H1 (cell line): ENCODE measurements at regions not wholly inside any gene's neighbourhood (a gene's known extent, or its start where the extent isn't known, plus 50 kb on each side); places are given as distances from the start of the nearest gene placed in this dataset.

Experiments used
- CTCF ChIA-PET: fragments of 300-600 bp; sonication (Branson Sonifier 250); formaldehyde crosslinking; loops from one replicate; lab custom pipeline; 2021; ENCODE audit not compliant: partially characterized antibody; lab: Charles Lee
- POLR2A ChIA-PET: fragments of 300-600 bp; sonication (Branson Sonifier 250); formaldehyde crosslinking; loops from one replicate; lab custom pipeline; 2021; ENCODE audit warnings: inconsistent platforms; ENCODE audit not compliant: partially characterized antibody; lab: Charles Lee
- DNase-seq, 2 experiments: peaks; one replicate each; pipeline versions ENCODE4 v3.0.0 to v3.0.0-alpha.2; 2010 to 2022; ENCODE audit warnings: low spot score in 2 of 2, low read depth in 1 of 2, mixed read lengths in 1 of 2
- FAIRE-seq: peaks from 2 replicates; lab custom pipeline; 2011; peaks lifted over from hg19 to GRCh38; lab: Jason Lieb, UNC
- H2AFZ ChIP-seq: 2 replicates; pipeline ENCODE4 v1.8.1; 2012; ENCODE audit warnings: low read length, inconsistent platforms
- H2AK5ac ChIP-seq: 2 replicates; pipeline ENCODE4 v1.6.1; 2013; ENCODE audit warnings: low read depth, low read length
- H2BK120ac ChIP-seq: replicated peaks from 2 replicates; pipeline ENCODE3; 2013; ENCODE audit warnings: low read depth, low read length, inconsistent platforms
- H2BK12ac ChIP-seq: 2 replicates; pipeline ENCODE4 v1.6.1; 2013; ENCODE audit warnings: low read depth, low read length
- H2BK15ac ChIP-seq: 2 replicates; pipeline ENCODE4 v1.6.1; 2013; ENCODE audit warnings: low read length
- H2BK20ac ChIP-seq: 2 replicates; pipeline ENCODE4 v1.6.1; 2013; ENCODE audit warnings: low read length
- H2BK5ac ChIP-seq: 2 replicates; pipeline ENCODE4 v1.6.1; 2013; ENCODE audit warnings: low read depth, low read length
- H3K14ac ChIP-seq: 2 replicates; pipeline ENCODE4 v1.6.1; 2013; ENCODE audit warnings: inconsistent platforms; ENCODE audit not compliant: insufficient read length
- H3K18ac ChIP-seq: 2 replicates; pipeline ENCODE4 v1.6.1; 2013; ENCODE audit warnings: low read length; ENCODE audit errors: extremely low read depth
- H3K23ac ChIP-seq: 2 replicates; pipeline ENCODE4 v1.6.1; 2013; ENCODE audit warnings: inconsistent platforms; ENCODE audit not compliant: insufficient read length
- H3K23me2 ChIP-seq: 2 replicates; pipeline ENCODE4 v1.6.1; 2013; ENCODE audit warnings: low read depth, low read length
- H3K27ac ChIP-seq: 2 replicates; pipeline ENCODE4 v1.6.1; 2011; ENCODE audit warnings: low read depth, low read length, inconsistent platforms
- H3K27me3 ChIP-seq, 4 experiments: replicated peaks in 1 of 4; 1 replicate in 1 of 4; 2 replicates in 3 of 4; pipeline versions ENCODE4 v1.6.1 to v1.8.1; 2011 to 2013; ENCODE audit warnings: low read length in 3 of 4, mild to moderate bottlenecking in 3 of 4, inconsistent platforms in 2 of 4, mixed read lengths in 2 of 4, moderate library complexity in 1 of 4; ENCODE audit not compliant: control insufficient read depth in 3 of 4, insufficient read depth in 3 of 4; ENCODE audit errors: extremely low read depth in 1 of 4
- H3K36me3 ChIP-seq, 4 experiments: 2 replicates each; pipeline versions ENCODE4 v1.6.1 to v1.8.1; 2011 to 2013; ENCODE audit warnings: mild to moderate bottlenecking in 4 of 4, low read length in 3 of 4, moderate library complexity in 2 of 4, control low read depth in 1 of 4, inconsistent platforms in 1 of 4; ENCODE audit not compliant: insufficient read depth in 4 of 4, control insufficient read depth in 2 of 4
- H3K4ac ChIP-seq: replicated peaks from 2 replicates; pipeline ENCODE3; 2013; ENCODE audit warnings: low read length, low read depth, mixed read lengths, inconsistent platforms; ENCODE audit not compliant: insufficient read length
- H3K4me1 ChIP-seq, 4 experiments: replicated peaks in 1 of 4; 1 replicate in 1 of 4; 2 replicates in 3 of 4; pipeline versions ENCODE4 v1.6.1 to v1.8.1; 2011 to 2013; ENCODE audit warnings: low read length in 3 of 4, inconsistent platforms in 2 of 4, mixed read lengths in 1 of 4; ENCODE audit not compliant: insufficient read depth in 4 of 4, control insufficient read depth in 3 of 4
- H3K4me2 ChIP-seq, 2 experiments: 2 replicates each; pipeline versions ENCODE4 v1.6.1 to v1.8.1; 2011 to 2013; ENCODE audit warnings: low read depth in 2 of 2, low read length in 2 of 2, control low read depth in 1 of 2, inconsistent platforms in 1 of 2, mild to moderate bottlenecking in 1 of 2; ENCODE audit not compliant: insufficient read depth in 1 of 2
- H3K4me3 ChIP-seq, 4 experiments: fragments of 200-600, 300-600 bp in 1 of 4; sonication (generic), shearing (Covaris generic), sonication (Bioruptor Twin) in 1 of 4; 2 replicates each; pipeline versions ENCODE4 v1.5.1 to v1.8.1; 2011 to 2016; ENCODE audit warnings: low read length in 4 of 4, low read depth in 3 of 4, control low read depth in 2 of 4, inconsistent platforms in 2 of 4, mild to moderate bottlenecking in 2 of 4, mixed read lengths in 1 of 4, moderate library complexity in 1 of 4; ENCODE audit not compliant: insufficient read depth in 2 of 4; ENCODE audit errors: extremely low read depth in 1 of 4
- H3K56ac ChIP-seq: replicated peaks from 2 replicates; pipeline ENCODE3; 2013; ENCODE audit warnings: low read depth, mild to moderate bottlenecking, mixed read lengths, low read length, inconsistent platforms; ENCODE audit not compliant: insufficient read length
- H3K79me1 ChIP-seq: 2 replicates; pipeline ENCODE4 v1.6.1; 2013; ENCODE audit warnings: low read depth, low read length, control low read depth
- H3K79me2 ChIP-seq, 2 experiments: 2 replicates each; pipeline versions ENCODE4 v1.6.1 to v1.8.1; 2012 to 2013; ENCODE audit warnings: low read length in 2 of 2, mild to moderate bottlenecking in 2 of 2, inconsistent platforms in 1 of 2; ENCODE audit not compliant: insufficient read depth in 2 of 2, control insufficient read depth in 1 of 2
- H3K9ac ChIP-seq, 4 experiments: replicated peaks in 1 of 4; 1 replicate in 1 of 4; 2 replicates in 3 of 4; pipeline versions ENCODE4 v1.6.1 to v1.8.1; 2011 to 2013; ENCODE audit warnings: low read depth in 3 of 4, low read length in 3 of 4, control low read depth in 2 of 4, mild to moderate bottlenecking in 2 of 4, moderate library complexity in 2 of 4, inconsistent platforms in 1 of 4; ENCODE audit errors: extremely low read depth in 1 of 4
- H3K9me3 ChIP-seq, 2 experiments: 2 replicates each; pipeline versions ENCODE4 v1.6.1 to v1.8.1; 2012 to 2013; ENCODE audit warnings: mild to moderate bottlenecking in 2 of 2, moderate library complexity in 2 of 2, control low read depth in 1 of 2, inconsistent platforms in 1 of 2, low read depth in 1 of 2, low read length in 1 of 2, mixed read lengths in 1 of 2; ENCODE audit not compliant: insufficient read depth in 2 of 2
- H4K20me1 ChIP-seq, 2 experiments: replicated peaks in 1 of 2; 2 replicates each; pipeline versions ENCODE3 to v1.8.1; 2011 to 2013; ENCODE audit warnings: inconsistent platforms in 2 of 2, low read length in 2 of 2, mild to moderate bottlenecking in 1 of 2; ENCODE audit not compliant: insufficient read depth in 2 of 2, control insufficient read depth in 1 of 2
- H4K5ac ChIP-seq: 2 replicates; pipeline ENCODE4 v1.6.1; 2013; ENCODE audit warnings: low read length, low read depth, mixed read lengths, inconsistent platforms; ENCODE audit not compliant: insufficient read length
- H4K8ac ChIP-seq: 2 replicates; pipeline ENCODE4 v1.8.0; 2013; ENCODE audit warnings: mild to moderate bottlenecking, moderate library complexity, low read length, inconsistent platforms; ENCODE audit not compliant: insufficient read depth; ENCODE audit errors: extremely low read depth
- H4K91ac ChIP-seq: replicated peaks from 2 replicates; pipeline ENCODE3; 2013; ENCODE audit warnings: low read length, mixed read lengths, inconsistent platforms; ENCODE audit not compliant: insufficient read length
- JUND ChIP-seq: IDR thresholded peaks from 2 replicates; pipeline ENCODE4 v1.6.1; 2011; ENCODE audit warnings: mild to moderate bottlenecking, improper control_type of control experiment, low read length
- KDM4A ChIP-seq: IDR thresholded peaks from one replicate; pipeline ENCODE4 v1.7.1; 2012; ENCODE audit warnings: low read depth, mild to moderate bottlenecking, moderate library complexity, low read length, inconsistent platforms; ENCODE audit not compliant: severe bottlenecking
- MAFK ChIP-seq: IDR thresholded peaks from 2 replicates; pipeline ENCODE4 v1.6.1; 2012; ENCODE audit warnings: low read depth, mild to moderate bottlenecking, improper control_type of control experiment, low read length
- WGBS, 2 experiments: shearing (Covaris generic) in 1 of 2; methylation state at CpG; one replicate each; pipeline versions ENCODE4 v1.1.6 to v1.1.7; 2013 to 2015; ENCODE audit warnings: low lambda C conversion rate in 2 of 2, mixed read lengths in 2 of 2, inconsistent platforms in 1 of 2, low coverage in 1 of 2, missing lambda C conversion rate in 1 of 2; ENCODE audit not compliant: insufficient replicate concordance in 2 of 2, insufficient coverage in 1 of 2, insufficient read length in 1 of 2; ENCODE audit errors: extremely low coverage in 1 of 2, missing lambda C conversion rate in 1 of 2; 5-methylcytosine and 5-hydroxymethylcytosine counted together

DNA sequence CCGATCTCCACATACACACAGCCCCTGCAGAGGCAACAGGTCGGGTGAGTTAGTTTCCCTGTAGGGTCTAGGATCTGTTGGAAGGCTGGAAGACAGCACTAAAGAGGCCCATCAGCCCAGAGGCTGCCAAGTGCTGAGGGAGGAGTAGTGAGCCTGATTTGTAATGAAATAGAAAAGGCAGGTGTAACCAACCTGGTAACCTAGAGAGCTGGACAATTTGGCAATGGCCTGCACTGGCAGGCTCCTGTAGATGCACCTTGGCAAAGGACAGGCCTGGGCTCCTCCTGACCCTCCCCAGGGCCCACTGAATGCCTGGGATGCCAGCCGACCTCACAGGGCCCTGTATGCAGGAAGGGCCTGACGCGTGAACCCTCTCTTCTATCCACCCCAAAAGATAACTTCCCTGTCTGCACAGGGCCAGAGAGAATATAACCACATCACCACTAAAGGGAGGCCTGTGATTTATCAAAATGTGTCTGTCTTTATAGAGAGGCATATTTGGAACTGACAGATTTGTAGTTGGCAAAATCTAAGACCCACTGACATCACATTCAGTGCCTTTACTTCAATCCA lies 225.1 kb upstream of the CHRNA7 start:
- no peak overlapping the region for H3K18ac ChIP-seq
- H3K4me3 ChIP-seq = no peak overlapping the region
- H2AFZ ChIP-seq = no peak overlapping the region
- no peak overlapping the region for H3K4me2 ChIP-seq
- H3K27ac ChIP-seq = no peak overlapping the region
- H2AK5ac ChIP-seq = no peak overlapping the region
- no peaks in the 10 kb centered on the region for H3K36me3 ChIP-seq
- no peak overlapping the region for H3K56ac ChIP-seq
- no peak overlapping the region for H2BK12ac ChIP-seq
- WGBS, 2 experiments = 80% methylated on average over 5 of the region's 5 CpGs; no CpG with 5 or more reads in 1 of the 2 experiments
- no peak overlapping the region for H3K23ac ChIP-seq
- FAIRE-seq (no peak), DNase-seq (no peak)
- no peaks in the 10 kb centered on the region for H4K20me1 ChIP-seq
- no peak overlapping the region for H3K14ac ChIP-seq
- no peaks in the 10 kb centered on the region for H3K27me3 ChIP-seq
- no peaks in the 10 kb centered on the region for H3K79me2 ChIP-seq
- no peak overlapping the region for H2BK5ac ChIP-seq
- no peak overlapping the region for H4K5ac ChIP-seq
- no peak overlapping the region for H2BK120ac ChIP-seq
- no peaks in the 10 kb centered on the region for H3K23me2 ChIP-seq
- H4K8ac ChIP-seq = no peak overlapping the region
- H2BK15ac ChIP-seq = no peak overlapping the region
- ChIA-PET POLR2A (no interaction called here), CTCF (interaction anchor here (1.2 kb wide), 1 partner anchor 18 kb away, joined by 3 read pairs; no protein-coding TSS in a partner anchor)
- H3K4me1 ChIP-seq = no peaks in the 10 kb centered on the region
- no peaks in the 10 kb centered on the region for H3K79me1 ChIP-seq
- no peaks in the 10 kb centered on the region for H3K9me3 ChIP-seq
- TF ChIP-seq JUND (no peak), MAFK (no peak), KDM4A (no peak)
- H2BK20ac ChIP-seq = no peak overlapping the region
- H4K91ac ChIP-seq = no peak overlapping the region
- no peak overlapping the region for H3K4ac ChIP-seq
- H3K9ac ChIP-seq = no peak overlapping the region
